ENCODE measurements at regions not wholly inside any gene's neighbourhood (a gene's known extent, or its start where the extent isn't known, plus 50 kb on each side); places are given as distances from the start of the nearest gene placed in this dataset.

DNA sequence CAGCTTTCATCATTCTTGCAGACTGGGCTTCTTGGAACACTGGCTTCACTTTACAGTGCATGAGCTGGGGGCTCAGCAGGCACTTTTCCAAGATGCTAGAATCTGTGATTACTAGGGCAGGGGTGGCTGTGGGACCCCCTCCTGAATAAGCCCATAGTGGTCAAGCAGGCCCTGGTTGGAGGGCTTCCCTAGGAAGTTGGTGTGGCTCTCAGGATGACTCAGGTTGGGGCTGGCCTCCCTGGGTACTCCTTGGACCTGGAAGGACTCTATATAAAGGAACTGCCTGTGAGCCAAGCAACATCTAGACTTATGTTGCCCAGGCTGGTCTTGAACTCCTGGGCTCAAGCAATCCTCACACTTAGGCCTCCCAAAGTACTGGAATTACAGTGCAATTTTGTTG is 88.3 kb upstream of the HELT start:
- TF ChIP-seq, protein P1, sequence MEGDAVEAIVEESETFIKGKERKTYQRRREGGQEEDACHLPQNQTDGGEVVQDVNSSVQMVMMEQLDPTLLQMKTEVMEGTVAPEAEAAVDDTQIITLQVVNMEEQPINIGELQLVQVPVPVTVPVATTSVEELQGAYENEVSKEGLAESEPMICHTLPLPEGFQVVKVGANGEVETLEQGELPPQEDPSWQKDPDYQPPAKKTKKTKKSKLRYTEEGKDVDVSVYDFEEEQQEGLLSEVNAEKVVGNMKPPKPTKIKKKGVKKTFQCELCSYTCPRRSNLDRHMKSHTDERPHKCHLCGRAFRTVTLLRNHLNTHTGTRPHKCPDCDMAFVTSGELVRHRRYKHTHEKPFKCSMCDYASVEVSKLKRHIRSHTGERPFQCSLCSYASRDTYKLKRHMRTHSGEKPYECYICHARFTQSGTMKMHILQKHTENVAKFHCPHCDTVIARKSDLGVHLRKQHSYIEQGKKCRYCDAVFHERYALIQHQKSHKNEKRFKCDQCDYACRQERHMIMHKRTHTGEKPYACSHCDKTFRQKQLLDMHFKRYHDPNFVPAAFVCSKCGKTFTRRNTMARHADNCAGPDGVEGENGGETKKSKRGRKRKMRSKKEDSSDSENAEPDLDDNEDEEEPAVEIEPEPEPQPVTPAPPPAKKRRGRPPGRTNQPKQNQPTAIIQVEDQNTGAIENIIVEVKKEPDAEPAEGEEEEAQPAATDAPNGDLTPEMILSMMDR (IDR thresholded peaks at IDR 0.05): no peak
- no peak for TF ChIP-seq POLR2A (IDR thresholded peaks at IDR 0.05)

Measured in body of pancreas (tissue), 4 donors.